ENCODE measurements at regions not wholly inside any gene's neighbourhood (a gene's known extent, or its start where the extent isn't known, plus 50 kb on each side); places are given as distances from the start of the nearest gene placed in this dataset.

- no peak for DNase-seq
These were observed 1514.8 kb downstream of the TBC1D22A start for GRCh38 chr22:48276994-48277867.

- no peak for DNase-seq
These were observed 1513.0 kb downstream of the TBC1D22A start for GRCh38 chr22:48275412-48275811.

GRCh38 chr22:48270731-48271130 is 1508.3 kb downstream of the TBC1D22A start:
- no peak for DNase-seq

GRCh38 chr22:48268771-48269552 is 1506.5 kb downstream of the TBC1D22A start:
- DNase-seq, result no peak

GRCh38 chr22:48268293-48268692 is 1505.8 kb downstream of the TBC1D22A start:
- DNase-seq, result no peak

GRCh38 chr22:48267681-48268080 is 1505.2 kb downstream of the TBC1D22A start:
- DNase-seq, result no peak

- no peak for DNase-seq
These were observed 1502.7 kb downstream of the TBC1D22A start for GRCh38 chr22:48265000-48265625.

- DNase-seq, result no peak
These were observed 1502.1 kb downstream of the TBC1D22A start for GRCh38 chr22:48264586-48264985.

- no peak for DNase-seq
These were observed 1501.4 kb downstream of the TBC1D22A start for GRCh38 chr22:48263791-48264351.

- DNase-seq, result no peak
These were observed 1500.9 kb downstream of the TBC1D22A start for GRCh38 chr22:48263431-48263765.

GRCh38 chr22:48262596-48263430 is 1500.4 kb downstream of the TBC1D22A start:
- DNase-seq, result no peak

- DNase-seq, result no peak
These were observed 1499.3 kb downstream of the TBC1D22A start for GRCh38 chr22:48261706-48262105.

GRCh38 chr22:48261048-48261621 is 1498.7 kb downstream of the TBC1D22A start:
- DNase-seq, result no peak

GRCh38 chr22:48259991-48260670 is 1497.7 kb downstream of the TBC1D22A start:
- DNase-seq, result no peak

- no peak for DNase-seq
These were observed 1496.4 kb downstream of the TBC1D22A start for GRCh38 chr22:48258811-48259210.

GRCh38 chr22:48258064-48258701 is 1495.7 kb downstream of the TBC1D22A start:
- no peak for DNase-seq

GRCh38 chr22:48257685-48258055 is 1495.2 kb downstream of the TBC1D22A start:
- DNase-seq, result no peak

- DNase-seq, result no peak
These were observed 1494.6 kb downstream of the TBC1D22A start for GRCh38 chr22:48256776-48257684.

GRCh38 chr22:48256041-48256739 is 1493.7 kb downstream of the TBC1D22A start:
- no peak for DNase-seq
